H1 (cell line): ENCODE measurements at regions not wholly inside any gene's neighbourhood (a gene's known extent, or its start where the extent isn't known, plus 50 kb on each side); places are given as distances from the start of the nearest gene placed in this dataset.
"Not testable (repeated sequence)": the region's sequence is repeated elsewhere in the genome, so short reads cannot be mapped to it uniquely, and the experiment has no call there.

Experiments used
- CHD2 ChIP-seq: IDR thresholded peaks from 2 replicates; pipeline ENCODE4 v1.6.1; 2012; ENCODE audit warnings: low read length, improper control_type of control experiment
- EGR1 ChIP-seq: IDR thresholded peaks from 2 replicates; pipeline ENCODE4 v1.6.1; 2011; ENCODE audit warnings: low read depth, low read length, borderline replicate concordance
- EZH2 ChIP-seq: fragments of 200-600 bp; sonication (generic); IDR thresholded peaks from 2 replicates; pipeline ENCODE4 v1.7.1; 2012; ENCODE audit warnings: low read depth, mild to moderate bottlenecking, moderate library complexity, low read length, inconsistent platforms; ENCODE audit not compliant: severe bottlenecking
- HDAC2 ChIP-seq, 2 experiments: fragments of 300-600 bp in 1 of 2; sonication (generic) in 1 of 2; IDR thresholded peaks; 2 replicates each; pipeline ENCODE4 v1.6.1; 2011 to 2012; ENCODE audit warnings: low read depth in 2 of 2, low read length in 2 of 2, mild to moderate bottlenecking in 2 of 2, moderate library complexity in 2 of 2, borderline replicate concordance in 1 of 2, inconsistent platforms in 1 of 2
- JUN ChIP-seq: IDR thresholded peaks from 2 replicates; pipeline ENCODE4 v1.6.1; 2011; ENCODE audit warnings: low read depth, mild to moderate bottlenecking, improper control_type of control experiment, low read length
- POLR2A ChIP-seq, 2 experiments: IDR thresholded peaks; 1 replicate in 1 of 2; 2 replicates in 1 of 2; pipeline ENCODE4 v1.6.1; 2011; ENCODE audit warnings: low read depth in 2 of 2, low read length in 2 of 2, mild to moderate bottlenecking in 2 of 2; ENCODE audit errors: control extremely low read depth in 1 of 2
- SRF ChIP-seq: IDR thresholded peaks from 2 replicates; pipeline ENCODE4 v1.6.1; 2011; ENCODE audit warnings: mild to moderate bottlenecking, low read depth, low read length, moderate library complexity
- TAF7 ChIP-seq: optimal IDR thresholded peaks from 2 replicates; pipeline ENCODE3; 2011; ENCODE audit warnings: low read depth, mild to moderate bottlenecking, inconsistent platforms, low read length, moderate library complexity, borderline replicate concordance
- TF ChIP-seq, protein P1 (sequence below), 3 experiments: IDR thresholded peaks; 1 replicate in 2 of 3; 2 replicates in 1 of 3; pipeline versions ENCODE4 v1.5.1 to v1.6.1; 2011; ENCODE audit warnings: low read length in 3 of 3, mild to moderate bottlenecking in 3 of 3, inconsistent platforms in 2 of 3, low read depth in 1 of 3, moderate library complexity in 1 of 3; ENCODE audit not compliant: insufficient read depth in 1 of 3; ENCODE audit errors: control extremely low read depth in 1 of 3

DNA sequence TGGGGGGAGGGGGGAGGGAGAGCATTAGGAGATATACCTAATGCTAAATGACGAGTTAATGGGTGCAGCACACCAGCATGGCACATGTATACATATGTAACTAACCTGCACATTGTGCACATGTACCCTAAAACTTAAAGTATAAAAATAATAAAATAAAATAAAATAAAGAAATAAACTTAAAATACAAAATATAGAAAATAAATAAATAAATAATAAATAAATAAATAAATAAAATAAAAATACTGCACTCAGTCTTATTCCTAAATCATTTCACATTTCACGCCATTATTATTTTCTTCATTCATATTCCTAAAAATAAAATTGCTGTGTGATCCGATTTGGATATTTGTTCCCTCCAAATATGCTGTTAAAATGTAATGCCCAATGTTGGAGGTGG is 156.5 kb upstream of the CCNG1 start:
- TF ChIP-seq, protein P1, sequence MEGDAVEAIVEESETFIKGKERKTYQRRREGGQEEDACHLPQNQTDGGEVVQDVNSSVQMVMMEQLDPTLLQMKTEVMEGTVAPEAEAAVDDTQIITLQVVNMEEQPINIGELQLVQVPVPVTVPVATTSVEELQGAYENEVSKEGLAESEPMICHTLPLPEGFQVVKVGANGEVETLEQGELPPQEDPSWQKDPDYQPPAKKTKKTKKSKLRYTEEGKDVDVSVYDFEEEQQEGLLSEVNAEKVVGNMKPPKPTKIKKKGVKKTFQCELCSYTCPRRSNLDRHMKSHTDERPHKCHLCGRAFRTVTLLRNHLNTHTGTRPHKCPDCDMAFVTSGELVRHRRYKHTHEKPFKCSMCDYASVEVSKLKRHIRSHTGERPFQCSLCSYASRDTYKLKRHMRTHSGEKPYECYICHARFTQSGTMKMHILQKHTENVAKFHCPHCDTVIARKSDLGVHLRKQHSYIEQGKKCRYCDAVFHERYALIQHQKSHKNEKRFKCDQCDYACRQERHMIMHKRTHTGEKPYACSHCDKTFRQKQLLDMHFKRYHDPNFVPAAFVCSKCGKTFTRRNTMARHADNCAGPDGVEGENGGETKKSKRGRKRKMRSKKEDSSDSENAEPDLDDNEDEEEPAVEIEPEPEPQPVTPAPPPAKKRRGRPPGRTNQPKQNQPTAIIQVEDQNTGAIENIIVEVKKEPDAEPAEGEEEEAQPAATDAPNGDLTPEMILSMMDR (IDR thresholded peaks at IDR 0.05; ENCODE audit: control extremely low read depth in 1 of 3, insufficient read depth in 1 of 3, low read depth in 1 of 3, low read length in 3 of 3): not testable (repeated sequence)
- not testable (repeated sequence) for TF ChIP-seq TAF7; JUN; POLR2A (IDR thresholded peaks at IDR 0.05; ENCODE audit: control extremely low read depth in 1 of 2, low read depth in 2 of 2, low read length in 2 of 2); EGR1; SRF; HDAC2 (IDR thresholded peaks at IDR 0.05; ENCODE audit: borderline replicate concordance in 1 of 2, low read depth in 2 of 2, low read length in 2 of 2); EZH2; CHD2
